ENCODE measurements at regions not wholly inside any gene's neighbourhood (a gene's known extent, or its start where the extent isn't known, plus 50 kb on each side); places are given as distances from the start of the nearest gene placed in this dataset.
"Not testable (repeated sequence)": the region's sequence is repeated elsewhere in the genome, so short reads cannot be mapped to it uniquely, and the experiment has no call there.

GRCh38 chr2:111366641-111367029 is 245.9 kb downstream of the BCL2L11 start:
- DNase-seq (ENCODE audit: low read depth) = not testable (repeated sequence)

GRCh38 chr2:111367080-111367479 is 246.4 kb downstream of the BCL2L11 start:
- not testable (repeated sequence) for DNase-seq (ENCODE audit: low read depth)

- DNase-seq (ENCODE audit: low read depth) = not testable (repeated sequence)
These were observed 247.2 kb downstream of the BCL2L11 start for GRCh38 chr2:111367871-111368270.

- not testable (repeated sequence) for DNase-seq (ENCODE audit: low read depth)
These were observed 247.6 kb downstream of the BCL2L11 start for GRCh38 chr2:111368288-111368687.

- not testable (repeated sequence) for DNase-seq (ENCODE audit: low read depth)
These were observed 252.3 kb downstream of the BCL2L11 start for GRCh38 chr2:111373060-111373459.

GRCh38 chr2:111373989-111374388 is 253.3 kb downstream of the BCL2L11 start:
- not testable (repeated sequence) for DNase-seq (ENCODE audit: low read depth)

- DNase-seq (ENCODE audit: low read depth) = not testable (repeated sequence)
These were observed 254.0 kb downstream of the BCL2L11 start for GRCh38 chr2:111374734-111375133.

GRCh38 chr2:111375320-111375883 is 254.7 kb downstream of the BCL2L11 start:
- DNase-seq (ENCODE audit: low read depth) = not testable (repeated sequence)

- DNase-seq (ENCODE audit: low read depth) = peak; percentile 59
These were observed 255.7 kb downstream of the BCL2L11 start for GRCh38 chr2:111376272-111376970.

- not testable (repeated sequence) for DNase-seq (ENCODE audit: low read depth)
These were observed 256.2 kb downstream of the BCL2L11 start for GRCh38 chr2:111376971-111377352.

GRCh38 chr2:111377386-111377959 is 256.8 kb downstream of the BCL2L11 start:
- not testable (repeated sequence) for DNase-seq (ENCODE audit: low read depth)

GRCh38 chr2:111378348-111378747 is 257.6 kb downstream of the BCL2L11 start:
- not testable (repeated sequence) for DNase-seq (ENCODE audit: low read depth)

- DNase-seq (ENCODE audit: low read depth) = not testable (repeated sequence)
These were observed 260.2 kb downstream of the BCL2L11 start for GRCh38 chr2:111380733-111381439.

GRCh38 chr2:111381530-111382306 is 261.0 kb downstream of the BCL2L11 start:
- not testable (repeated sequence) for DNase-seq (ENCODE audit: low read depth)

- not testable (repeated sequence) for DNase-seq (ENCODE audit: low read depth)
These were observed 261.8 kb downstream of the BCL2L11 start for GRCh38 chr2:111382507-111382906.

- DNase-seq (ENCODE audit: low read depth) = not testable (repeated sequence)
These were observed 262.6 kb downstream of the BCL2L11 start for GRCh38 chr2:111383311-111383710.

GRCh38 chr2:111385226-111385957 is 264.7 kb downstream of the BCL2L11 start:
- DNase-seq (ENCODE audit: low read depth) = peak; percentile 18

GRCh38 chr2:111390605-111391004 is 269.9 kb downstream of the BCL2L11 start:
- DNase-seq (ENCODE audit: low read depth) = peak; percentile 49

GRCh38 chr2:111395350-111396128 is 274.8 kb downstream of the BCL2L11 start:
- peak; percentile 25 for DNase-seq (ENCODE audit: low read depth)
